ENCODE measurements at regions not wholly inside any gene's neighbourhood (a gene's known extent, or its start where the extent isn't known, plus 50 kb on each side); places are given as distances from the start of the nearest gene placed in this dataset.

DNA sequence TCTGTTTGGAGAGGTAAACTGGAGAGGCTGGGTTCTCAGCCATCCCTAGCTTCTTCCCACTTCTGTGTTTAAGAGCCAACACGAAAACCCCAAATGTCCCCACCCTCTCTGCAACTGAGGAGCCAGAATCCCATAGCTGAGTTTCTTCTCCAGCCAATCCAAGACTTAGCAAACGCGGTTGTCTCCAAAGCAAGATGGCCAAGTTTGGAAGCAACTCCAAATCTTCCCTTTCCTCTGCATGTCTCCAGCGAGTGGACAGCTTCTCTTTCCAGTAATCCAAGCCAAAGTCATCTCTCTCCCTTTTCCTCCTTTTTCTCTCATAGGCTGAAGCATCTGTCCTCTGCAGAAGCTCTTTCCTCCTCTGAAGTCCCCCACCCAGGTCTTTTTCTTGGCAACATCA is 539.2 kb downstream of the MIAT start:
- Histone ChIP-seq H3K36me3 (replicated peaks; ENCODE audit: insufficient read depth, low read length) (no peaks in the 10 kb centered on the region), H4K20me1 (ENCODE audit: insufficient read depth, low read length) (no peaks in the 10 kb centered on the region), H3K27ac (ENCODE audit: low read length) (no peak overlapping the region), H3K79me2 (ENCODE audit: low read length) (no peaks in the 10 kb centered on the region), H3K4me1 (ENCODE audit: low read length) (no peaks in the 10 kb centered on the region), H3K4me2 (ENCODE audit: low read depth, low read length) (no peak overlapping the region), H3F3A (ENCODE audit: insufficient read depth, low read length) (no peaks in the 10 kb centered on the region), H3K9ac (ENCODE audit: low read length) (no peak overlapping the region), H3K9me2 (replicated peaks; ENCODE audit: insufficient read depth, low read length) (no peaks in the 10 kb centered on the region), H2AFZ (ENCODE audit: low read length) (no peak overlapping the region), H3K4me3 (ENCODE audit: low read length) (no peak overlapping the region), H3K27me3 (replicated peaks; ENCODE audit: insufficient read depth, low read length) (peaks cover 57% of the 10 kb centered on the region), H3K9me3 (replicated peaks; ENCODE audit: insufficient read depth, low read length) (no peaks in the 10 kb centered on the region)
- DNase-seq, result no peak
- TF ChIP-seq CTCF (IDR thresholded peaks at IDR 0.05; ENCODE audit: low read length) (no peak), EZH2 (optimal IDR thresholded peaks at IDR 0.05; ENCODE audit: low read depth, low read length) (no peak), EZH2phosphoT487 (IDR thresholded peaks at IDR 0.05; ENCODE audit: low read length) (no peak)

DNA sequence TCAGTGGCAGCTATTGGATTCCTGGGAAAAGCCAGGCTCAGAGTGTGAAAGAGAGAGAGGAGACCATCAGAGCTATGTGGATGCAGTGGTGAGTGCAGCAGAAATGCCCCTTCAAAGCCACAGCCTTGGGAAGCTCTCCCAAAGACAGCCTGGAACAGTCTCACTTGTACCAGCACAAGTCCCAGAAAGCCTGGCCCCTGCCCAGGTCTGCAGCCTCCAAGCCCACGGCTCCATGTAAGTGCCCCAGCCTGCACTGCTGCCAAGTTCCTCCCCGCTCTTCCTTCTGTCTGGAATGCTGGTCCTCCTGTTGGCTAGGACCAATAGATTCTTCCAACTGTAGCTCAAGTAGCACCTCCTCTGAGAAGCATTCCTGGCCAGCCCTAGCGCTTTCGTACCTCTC is 539.7 kb downstream of the MIAT start:
- Histone ChIP-seq H3K9ac (ENCODE audit: low read length) (no peak overlapping the region), H3K4me3 (ENCODE audit: low read length) (no peak overlapping the region), H4K20me1 (ENCODE audit: insufficient read depth, low read length) (no peaks in the 10 kb centered on the region), H3K27me3 (replicated peaks; ENCODE audit: insufficient read depth, low read length) (peaks cover 57% of the 10 kb centered on the region), H3K4me1 (ENCODE audit: low read length) (no peaks in the 10 kb centered on the region), H3K27ac (ENCODE audit: low read length) (no peak overlapping the region), H3K36me3 (replicated peaks; ENCODE audit: insufficient read depth, low read length) (no peaks in the 10 kb centered on the region), H3K9me2 (replicated peaks; ENCODE audit: insufficient read depth, low read length) (no peaks in the 10 kb centered on the region), H3K9me3 (replicated peaks; ENCODE audit: insufficient read depth, low read length) (no peaks in the 10 kb centered on the region), H3F3A (ENCODE audit: insufficient read depth, low read length) (no peaks in the 10 kb centered on the region), H3K4me2 (ENCODE audit: low read depth, low read length) (no peak overlapping the region), H2AFZ (ENCODE audit: low read length) (no peak overlapping the region), H3K79me2 (ENCODE audit: low read length) (no peaks in the 10 kb centered on the region)
- TF ChIP-seq EZH2phosphoT487 (IDR thresholded peaks at IDR 0.05; ENCODE audit: low read length) (no peak), CTCF (IDR thresholded peaks at IDR 0.05; ENCODE audit: low read length) (no peak)
- no peak for DNase-seq

GRCh38 chr22:27197618-27198017 is 540.2 kb downstream of the MIAT start:
- no peak overlapping the region for H3K4me2 ChIP-seq (ENCODE audit: low read depth, low read length)
- TF ChIP-seq CTCF (IDR thresholded peaks at IDR 0.05; ENCODE audit: low read length) (no peak), EZH2phosphoT487 (IDR thresholded peaks at IDR 0.05; ENCODE audit: low read length) (no peak)
- no peaks in the 10 kb centered on the region for H3K9me2 ChIP-seq (replicated peaks; ENCODE audit: insufficient read depth, low read length)
- no peak overlapping the region for H2AFZ ChIP-seq (ENCODE audit: low read length)
- no peak overlapping the region for H3K9ac ChIP-seq (ENCODE audit: low read length)
- H3F3A ChIP-seq (ENCODE audit: insufficient read depth, low read length), result no peaks in the 10 kb centered on the region
- H3K4me1 ChIP-seq (ENCODE audit: low read length), result no peaks in the 10 kb centered on the region
- H4K20me1 ChIP-seq (ENCODE audit: insufficient read depth, low read length), result no peaks in the 10 kb centered on the region
- no peaks in the 10 kb centered on the region for H3K36me3 ChIP-seq (replicated peaks; ENCODE audit: insufficient read depth, low read length)
- no peak for DNase-seq
- H3K27me3 ChIP-seq (replicated peaks; ENCODE audit: insufficient read depth, low read length), result peaks cover 57% of the 10 kb centered on the region
- no peaks in the 10 kb centered on the region for H3K79me2 ChIP-seq (ENCODE audit: low read length)
- H3K9me3 ChIP-seq (replicated peaks; ENCODE audit: insufficient read depth, low read length), result no peaks in the 10 kb centered on the region
- no peak overlapping the region for H3K27ac ChIP-seq (ENCODE audit: low read length)
- H3K4me3 ChIP-seq (ENCODE audit: low read length), result no peak overlapping the region

All from MM.1S (cell line).